Lung (tissue), 11 donors: ENCODE measurements at regions not wholly inside any gene's neighbourhood (a gene's known extent, or its start where the extent isn't known, plus 50 kb on each side); places are given as distances from the start of the nearest gene placed in this dataset.

Source experiments
- ATAC-seq: fragments of 200-7000 bp; cut with Tn5 transposase; one replicate; pipeline ENCODE4 v1.9.1; 2020; ENCODE audit warnings: moderate number of reproducible peaks; ENCODE audit not compliant: insufficient read depth, low FRiP score
- DNase-seq, 3 donors: peaks; one replicate each; pipeline ENCODE4 v3.0.0-alpha.2; 2013 to 2017
- H3K27ac ChIP-seq, 2 donors: one replicate each; pipeline ENCODE4 v1.5.1; 2013; ENCODE audit warnings: mild to moderate bottlenecking in 2 of 2, moderate library complexity in 2 of 2, control low read depth in 1 of 2, inconsistent platforms in 1 of 2, low read depth in 1 of 2, low read length in 1 of 2
- H3K27me3 ChIP-seq, 3 donors: one replicate each; pipeline ENCODE4 v1.5.1; 2013; ENCODE audit warnings: low read length in 2 of 3; ENCODE audit not compliant: control insufficient read depth in 3 of 3, insufficient read depth in 3 of 3
- H3K36me3 ChIP-seq, 4 donors: one replicate each; pipeline ENCODE4 v1.5.1; 2013; ENCODE audit warnings: low read length in 4 of 4, mild to moderate bottlenecking in 1 of 4, moderate library complexity in 1 of 4; ENCODE audit not compliant: control insufficient read depth in 4 of 4, insufficient read depth in 4 of 4
- H3K4me1 ChIP-seq, 5 donors: one replicate each; pipeline ENCODE4 v1.5.1; 2013; ENCODE audit warnings: low read length in 5 of 5, mild to moderate bottlenecking in 2 of 5, moderate library complexity in 1 of 5; ENCODE audit not compliant: control insufficient read depth in 5 of 5, insufficient read depth in 5 of 5
- H3K4me3 ChIP-seq: one replicate; pipeline ENCODE4 v1.5.1; 2013; ENCODE audit warnings: mild to moderate bottlenecking, control low read depth, moderate library complexity
- H3K9ac ChIP-seq, 2 donors: one replicate each; pipeline ENCODE4 v1.5.1; 2013; ENCODE audit warnings: low read length in 2 of 2, control low read depth in 1 of 2; ENCODE audit not compliant: insufficient read depth in 1 of 2
- H3K9me3 ChIP-seq, 4 donors: one replicate each; pipeline ENCODE4 v1.5.1; 2013; ENCODE audit warnings: low read length in 3 of 4, mild to moderate bottlenecking in 1 of 4, moderate library complexity in 1 of 4; ENCODE audit not compliant: control insufficient read depth in 4 of 4, insufficient read depth in 3 of 4
- WGBS, 2 donors: extraction: QIAGEN DNeasy Blood & Tissue Kit; methylation state at CpG; one replicate each; pipeline ENCODE4 v1.1.7; 2013; 5-methylcytosine and 5-hydroxymethylcytosine counted together
- TF ChIP-seq, protein P1 (sequence below): IDR thresholded peaks from 2 replicates; pipeline ENCODE4 v1.5.1; 2012; ENCODE audit warnings: mild to moderate bottlenecking; ENCODE audit errors: control extremely low read depth, extremely low read depth
- donor health status: control.
- donor health status: control.
- donor health status: Bipolar disorder and iron deficiency.
- donor health status: healthy.
- donor health status: DM: yes; HTN: yes; CAD: no.

- 79 to 85% methylated on average over 5 of the region's 5 CpGs for WGBS, 2 donors
Observed at GRCh38 chr13:68390987-68391386, 1160.9 kb upstream of the PCDH9 start.

DNA sequence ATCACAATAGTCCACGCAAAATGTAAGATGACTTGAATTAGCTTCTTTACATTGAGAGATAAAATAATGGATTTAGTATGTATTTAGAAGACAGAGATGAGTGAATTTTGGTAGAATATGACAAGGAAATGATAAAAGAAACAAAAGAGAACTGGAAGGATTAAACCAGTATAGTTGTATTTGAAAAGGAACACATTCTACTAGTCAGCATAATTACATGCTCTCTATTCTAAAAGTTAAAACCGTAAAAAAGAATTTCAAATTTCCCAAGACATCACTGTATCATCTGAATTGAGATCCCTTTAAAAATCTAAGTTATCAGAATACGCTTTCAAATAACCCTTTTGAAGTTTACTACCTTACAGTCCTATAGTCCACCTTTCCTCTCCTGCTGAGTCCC lies 1156.7 kb upstream of the PCDH9 start:
- WGBS, 2 donors: 80 to 84% methylated on average over 3 of the region's 3 CpGs
- TF ChIP-seq, protein P1, sequence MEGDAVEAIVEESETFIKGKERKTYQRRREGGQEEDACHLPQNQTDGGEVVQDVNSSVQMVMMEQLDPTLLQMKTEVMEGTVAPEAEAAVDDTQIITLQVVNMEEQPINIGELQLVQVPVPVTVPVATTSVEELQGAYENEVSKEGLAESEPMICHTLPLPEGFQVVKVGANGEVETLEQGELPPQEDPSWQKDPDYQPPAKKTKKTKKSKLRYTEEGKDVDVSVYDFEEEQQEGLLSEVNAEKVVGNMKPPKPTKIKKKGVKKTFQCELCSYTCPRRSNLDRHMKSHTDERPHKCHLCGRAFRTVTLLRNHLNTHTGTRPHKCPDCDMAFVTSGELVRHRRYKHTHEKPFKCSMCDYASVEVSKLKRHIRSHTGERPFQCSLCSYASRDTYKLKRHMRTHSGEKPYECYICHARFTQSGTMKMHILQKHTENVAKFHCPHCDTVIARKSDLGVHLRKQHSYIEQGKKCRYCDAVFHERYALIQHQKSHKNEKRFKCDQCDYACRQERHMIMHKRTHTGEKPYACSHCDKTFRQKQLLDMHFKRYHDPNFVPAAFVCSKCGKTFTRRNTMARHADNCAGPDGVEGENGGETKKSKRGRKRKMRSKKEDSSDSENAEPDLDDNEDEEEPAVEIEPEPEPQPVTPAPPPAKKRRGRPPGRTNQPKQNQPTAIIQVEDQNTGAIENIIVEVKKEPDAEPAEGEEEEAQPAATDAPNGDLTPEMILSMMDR: no peak

More at GRCh38 chr13:68390987-68391386, 1160.9 kb upstream of the PCDH9 start:
- H3K9ac ChIP-seq: no peak overlapping the region
- DNase-seq (no peak), ATAC-seq (no peak)
- H3K36me3 ChIP-seq: no peaks in the 10 kb centered on the region
- no peaks in the 10 kb centered on the region for H3K27me3 ChIP-seq
- no peak overlapping the region for H3K4me3 ChIP-seq
- no peaks in the 10 kb centered on the region for H3K4me1 ChIP-seq
- TF ChIP-seq, protein P1: no peak
- no peak overlapping the region for H3K27ac ChIP-seq
- H3K9me3 ChIP-seq: no peaks in the 10 kb centered on the region

GRCh38 chr13:68380041-68380973 lies 1150.2 kb upstream of the PCDH9 start:
- Histone ChIP-seq H3K36me3 (no peaks in the 10 kb centered on the region), H3K27ac (no peak overlapping the region), H3K9me3 (no peaks in the 10 kb centered on the region), H3K9ac (no peak overlapping the region), H3K4me3 (no peak overlapping the region), H3K27me3 (no peaks in the 10 kb centered on the region), H3K4me1 (peaks cover 0 to 6% (median 0%) of the 10 kb centered on the region in 5 donors)
- no peak for ATAC-seq
- DNase-seq: no peak
- 73 to 83% methylated on average over 6 of the region's 6 CpGs for WGBS, 2 donors
- TF ChIP-seq, protein P1: no peak

More for the DNA sequence above, 1156.7 kb upstream of the PCDH9 start:
- DNase-seq (no peak), ATAC-seq (no peak)
- H3K4me3 ChIP-seq: no peak overlapping the region
- no peaks in the 10 kb centered on the region for H3K9me3 ChIP-seq
- no peaks in the 10 kb centered on the region for H3K27me3 ChIP-seq
- no peak overlapping the region for H3K27ac ChIP-seq
- H3K36me3 ChIP-seq: no peaks in the 10 kb centered on the region
- no peaks in the 10 kb centered on the region for H3K4me1 ChIP-seq
- H3K9ac ChIP-seq: no peak overlapping the region
